ENCODE measurements at regions not wholly inside any gene's neighbourhood (a gene's known extent, or its start where the extent isn't known, plus 50 kb on each side); places are given as distances from the start of the nearest gene placed in this dataset.

GRCh38 chr12:60185060-60185459, 589.2 kb downstream of the SLC16A7 start:
- no peaks in the 10 kb centered on the region for H3K36me3 ChIP-seq
- H3K27ac ChIP-seq: no peak overlapping the region
- H3K27me3 ChIP-seq: no peaks in the 10 kb centered on the region
- DNase-seq (ENCODE audit: low spot score in 2 of 2): no peak
- no peak for TF ChIP-seq CTCF (IDR thresholded peaks at IDR 0.05)
- no peak overlapping the region for H3K4me3 ChIP-seq
- no peaks in the 10 kb centered on the region for H3K4me1 ChIP-seq
- H3K9me3 ChIP-seq: no peaks in the 10 kb centered on the region
- intact Hi-C loops (cut with DNase I): no loop called here

GRCh38 chr12:60191271-60191670, 595.4 kb downstream of the SLC16A7 start:
- Histone ChIP-seq H3K27me3 (no peaks in the 10 kb centered on the region), H3K36me3 (no peaks in the 10 kb centered on the region), H3K4me1 (no peaks in the 10 kb centered on the region), H3K4me3 (no peak overlapping the region), H3K9me3 (no peaks in the 10 kb centered on the region), H3K27ac (no peak overlapping the region)
- no peak for DNase-seq (ENCODE audit: low spot score in 2 of 2)
- TF ChIP-seq CTCF (IDR thresholded peaks at IDR 0.05): no peak
- intact Hi-C loops (cut with DNase I): no loop called here

GRCh38 chr12:60191676-60192359, 596.0 kb downstream of the SLC16A7 start:
- Histone ChIP-seq H3K36me3 (no peaks in the 10 kb centered on the region), H3K27ac (no peak overlapping the region), H3K9me3 (no peaks in the 10 kb centered on the region), H3K4me1 (no peaks in the 10 kb centered on the region), H3K4me3 (no peak overlapping the region), H3K27me3 (no peaks in the 10 kb centered on the region)
- TF ChIP-seq CTCF (IDR thresholded peaks at IDR 0.05): no peak
- no peak for DNase-seq (ENCODE audit: low spot score in 2 of 2)
- intact Hi-C loops (cut with DNase I): no loop called here

- intact Hi-C loops (cut with DNase I): no loop called here
- H3K36me3 ChIP-seq: no peaks in the 10 kb centered on the region
Observed at GRCh38 chr12:60194678-60195077, 598.8 kb downstream of the SLC16A7 start.

GRCh38 chr12:60195483-60195882, 599.7 kb downstream of the SLC16A7 start:
- H3K4me1 ChIP-seq: no peaks in the 10 kb centered on the region
- no peak overlapping the region for H3K27ac ChIP-seq
- TF ChIP-seq CTCF (IDR thresholded peaks at IDR 0.05): no peak
- no peak for DNase-seq (ENCODE audit: low spot score in 2 of 2)
- no peaks in the 10 kb centered on the region for H3K36me3 ChIP-seq
- H3K4me3 ChIP-seq: no peak overlapping the region
- H3K9me3 ChIP-seq: no peaks in the 10 kb centered on the region
- intact Hi-C loops (cut with DNase I): no loop called here
- H3K27me3 ChIP-seq: no peaks in the 10 kb centered on the region

More at GRCh38 chr12:60194678-60195077, 598.8 kb downstream of the SLC16A7 start:
- Histone ChIP-seq H3K27ac (no peak overlapping the region), H3K4me1 (no peaks in the 10 kb centered on the region), H3K9me3 (no peaks in the 10 kb centered on the region), H3K27me3 (no peaks in the 10 kb centered on the region), H3K4me3 (no peak overlapping the region)
- TF ChIP-seq CTCF (IDR thresholded peaks at IDR 0.05): no peak
- no peak for DNase-seq (ENCODE audit: low spot score in 2 of 2)

- no peaks in the 10 kb centered on the region for H3K9me3 ChIP-seq
- H3K4me3 ChIP-seq: no peak overlapping the region
- H3K27me3 ChIP-seq: no peaks in the 10 kb centered on the region
- DNase-seq (ENCODE audit: low spot score in 2 of 2): no peak
- no peak for TF ChIP-seq CTCF (IDR thresholded peaks at IDR 0.05)
- intact Hi-C loops (cut with DNase I): no loop called here
- H3K36me3 ChIP-seq: no peaks in the 10 kb centered on the region
- no peaks in the 10 kb centered on the region for H3K4me1 ChIP-seq
- H3K27ac ChIP-seq: no peak overlapping the region
Observed at GRCh38 chr12:60196366-60196765, 600.5 kb downstream of the SLC16A7 start.

Data from ascending aorta (tissue), 2 donors.